ENCODE measurements at regions not wholly inside any gene's neighbourhood (a gene's known extent, or its start where the extent isn't known, plus 50 kb on each side); places are given as distances from the start of the nearest gene placed in this dataset.

GRCh38 chr15:81774309-81774708 lies 271.5 kb downstream of the MEX3B start:
- no peak for DNase-seq (ENCODE audit: low spot score)

GRCh38 chr15:81768773-81769172 lies 277.0 kb downstream of the MEX3B start:
- DNase-seq (ENCODE audit: low spot score): no peak

- DNase-seq (ENCODE audit: low spot score): no peak
Measured at GRCh38 chr15:81766829-81767475, 278.9 kb downstream of the MEX3B start.

- DNase-seq (ENCODE audit: low spot score): no peak
Measured at GRCh38 chr15:81765816-81766215, 280.0 kb downstream of the MEX3B start.

- DNase-seq (ENCODE audit: low spot score): no peak
Measured at GRCh38 chr15:81763304-81763703, 282.5 kb downstream of the MEX3B start.

GRCh38 chr15:81760686-81761085 lies 285.1 kb downstream of the MEX3B start:
- no peak for DNase-seq (ENCODE audit: low spot score)

- no peak for DNase-seq (ENCODE audit: low spot score)
Measured at GRCh38 chr15:81758818-81759284, 287.0 kb downstream of the MEX3B start.

- no peak for DNase-seq (ENCODE audit: low spot score)
Measured at GRCh38 chr15:81755626-81756025, 290.2 kb downstream of the MEX3B start.

GRCh38 chr15:81754078-81754477 lies 291.7 kb downstream of the MEX3B start:
- no peak for DNase-seq (ENCODE audit: low spot score)

GRCh38 chr15:81752974-81753373 lies 292.8 kb downstream of the MEX3B start:
- no peak for DNase-seq (ENCODE audit: low spot score)

GRCh38 chr15:81752546-81752942 lies 293.3 kb downstream of the MEX3B start:
- no peak for DNase-seq (ENCODE audit: low spot score)

- no peak for DNase-seq (ENCODE audit: low spot score)
Measured at GRCh38 chr15:81751816-81752545, 293.8 kb downstream of the MEX3B start.

GRCh38 chr15:81751256-81751655 lies 294.6 kb downstream of the MEX3B start:
- no peak for DNase-seq (ENCODE audit: low spot score)

GRCh38 chr15:81749716-81750375 lies 296.0 kb downstream of the MEX3B start:
- DNase-seq (ENCODE audit: low spot score): no peak

GRCh38 chr15:81747482-81747881 lies 298.3 kb downstream of the MEX3B start:
- no peak for DNase-seq (ENCODE audit: low spot score)

GRCh38 chr15:81747026-81747425 lies 298.8 kb downstream of the MEX3B start:
- DNase-seq (ENCODE audit: low spot score): no peak

GRCh38 chr15:81744364-81744763 lies 301.5 kb downstream of the MEX3B start:
- no peak for DNase-seq (ENCODE audit: low spot score)

- no peak for DNase-seq (ENCODE audit: low spot score)
Measured at GRCh38 chr15:81740416-81740815, 305.4 kb downstream of the MEX3B start.

GRCh38 chr15:81729340-81729739 lies 316.5 kb downstream of the MEX3B start:
- no peak for DNase-seq (ENCODE audit: low spot score)

GRCh38 chr15:81728726-81729125 lies 317.1 kb downstream of the MEX3B start:
- DNase-seq (ENCODE audit: low spot score): no peak

GRCh38 chr15:81725590-81725989 lies 320.2 kb downstream of the MEX3B start:
- no peak for DNase-seq (ENCODE audit: low spot score)

GRCh38 chr15:81724536-81724935 lies 321.3 kb downstream of the MEX3B start:
- DNase-seq (ENCODE audit: low spot score): no peak

GRCh38 chr15:81723701-81724100 lies 322.1 kb downstream of the MEX3B start:
- DNase-seq (ENCODE audit: low spot score): no peak
